ENCODE measurements at regions not wholly inside any gene's neighbourhood (a gene's known extent, or its start where the extent isn't known, plus 50 kb on each side); places are given as distances from the start of the nearest gene placed in this dataset.
A peak's percentile ranks its signal among the peaks of the same experiment; 100 is the strongest.

DNA sequence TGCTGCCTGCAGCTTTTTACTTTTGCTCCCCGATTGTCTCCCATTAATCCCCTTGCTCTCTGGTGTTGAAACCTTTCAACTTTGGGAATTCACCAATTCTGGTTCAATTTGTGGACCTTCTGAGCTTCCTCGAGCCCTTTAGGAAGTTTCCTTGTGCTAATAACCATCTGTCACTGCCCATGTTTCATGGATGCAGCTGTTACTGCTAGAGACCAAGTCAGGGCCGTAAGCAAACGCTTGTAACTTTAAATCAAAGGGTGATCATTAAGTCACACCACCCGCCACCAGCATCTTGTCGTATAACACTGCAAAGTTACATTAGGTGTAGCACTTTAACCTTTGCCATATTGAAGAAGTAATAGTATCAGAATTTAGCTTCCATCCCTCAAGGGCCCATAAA is 268.3 kb upstream of the SASH1 start:
- DNase-seq = no peak

- no peak for DNase-seq
Measured at GRCh38 chr6:148074738-148075137, 267.9 kb upstream of the SASH1 start.

DNA sequence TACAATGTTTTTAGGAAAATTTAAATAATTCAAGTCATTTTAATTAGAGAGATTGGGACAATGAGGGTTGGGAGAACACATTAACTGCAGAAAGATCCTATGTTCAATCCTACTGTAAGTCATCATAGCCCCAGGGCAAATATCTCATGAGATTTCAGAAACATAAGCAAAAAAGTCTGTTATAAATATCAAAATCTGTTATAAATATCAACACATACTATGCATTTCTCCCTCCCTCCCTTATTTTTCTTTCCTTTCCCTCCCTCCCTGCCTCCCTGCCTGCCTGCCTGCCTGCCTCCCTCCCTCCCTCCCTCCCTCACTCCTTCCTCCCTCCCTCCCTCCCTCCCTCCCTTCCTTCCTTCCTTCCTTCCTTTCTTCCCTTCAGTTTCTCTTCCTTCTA is 267.3 kb upstream of the SASH1 start:
- DNase-seq = no peak

DNA sequence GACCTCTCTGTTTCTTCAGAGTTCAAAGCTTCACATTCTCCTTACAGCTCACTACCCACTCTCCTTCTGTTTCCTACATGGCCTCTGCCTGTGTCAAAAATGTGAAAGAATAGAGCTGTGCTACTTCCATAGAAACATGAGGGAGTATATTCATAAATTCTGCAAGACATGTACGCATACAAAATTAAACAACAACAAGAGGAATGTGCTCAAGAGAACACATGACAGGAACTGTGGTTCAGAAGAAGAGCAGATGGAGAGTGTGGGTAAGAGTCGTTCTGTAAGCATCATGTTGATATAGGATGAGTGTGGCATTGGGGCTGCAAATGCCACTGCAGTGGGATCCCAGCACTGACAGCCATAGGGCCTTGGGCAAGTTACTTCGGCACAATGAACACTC is 266.6 kb upstream of the SASH1 start:
- DNase-seq = no peak

- DNase-seq = no peak
Measured at GRCh38 chr6:148080315-148080714, 262.3 kb upstream of the SASH1 start.

DNA sequence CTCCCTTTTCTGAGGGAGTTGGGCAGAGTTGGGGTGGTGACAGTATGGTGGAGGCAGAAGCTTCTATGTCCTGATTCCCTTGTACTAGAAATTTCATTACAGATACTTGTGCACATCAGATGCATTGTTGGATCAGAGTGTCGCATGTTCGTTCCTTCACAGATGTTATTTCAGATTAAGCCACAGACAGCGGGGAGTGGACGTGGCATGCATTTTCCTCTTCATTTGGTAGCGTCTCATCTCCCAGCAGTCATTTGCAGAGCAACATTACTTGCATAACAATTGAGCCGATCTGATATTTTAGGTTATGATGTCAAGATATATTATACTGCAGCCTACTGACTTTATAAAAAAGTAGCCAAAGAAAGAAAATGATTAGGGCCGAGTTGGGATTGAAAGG is 261.6 kb upstream of the SASH1 start:
- DNase-seq = no peak

- no peak for DNase-seq
Measured at GRCh38 chr6:148082044-148082443, 260.6 kb upstream of the SASH1 start.

- no peak for DNase-seq
Measured at GRCh38 chr6:148082696-148083095, 259.9 kb upstream of the SASH1 start.

GRCh38 chr6:148085631-148086331 is 256.9 kb upstream of the SASH1 start:
- no peak for DNase-seq

DNA sequence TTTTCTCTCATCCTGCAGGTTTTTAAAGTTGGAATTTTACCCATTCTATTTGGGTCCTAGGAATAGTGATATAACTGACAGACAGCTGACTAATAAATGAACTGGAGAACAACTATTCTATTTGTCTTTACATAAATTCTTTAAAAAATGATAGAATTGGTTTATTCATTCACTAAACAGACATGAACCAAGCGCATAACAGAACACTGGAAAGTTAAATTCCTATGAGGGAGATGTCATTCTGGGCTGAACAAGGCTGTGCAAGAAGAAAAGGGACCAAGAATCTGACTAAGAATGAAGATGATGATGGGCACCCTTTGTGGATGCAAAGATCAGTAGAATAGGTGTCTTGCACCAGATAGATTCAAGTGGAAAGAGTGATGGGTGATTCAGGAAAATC is 256.3 kb upstream of the SASH1 start:
- no peak for DNase-seq

GRCh38 chr6:148086843-148087242 is 255.8 kb upstream of the SASH1 start:
- DNase-seq = no peak

- no peak for DNase-seq
Measured at GRCh38 chr6:148087659-148088058, 255.0 kb upstream of the SASH1 start.

- DNase-seq = no peak
Measured at GRCh38 chr6:148090326-148090725, 252.3 kb upstream of the SASH1 start.

- no peak for DNase-seq
Measured at GRCh38 chr6:148091394-148091793, 251.2 kb upstream of the SASH1 start.

DNA sequence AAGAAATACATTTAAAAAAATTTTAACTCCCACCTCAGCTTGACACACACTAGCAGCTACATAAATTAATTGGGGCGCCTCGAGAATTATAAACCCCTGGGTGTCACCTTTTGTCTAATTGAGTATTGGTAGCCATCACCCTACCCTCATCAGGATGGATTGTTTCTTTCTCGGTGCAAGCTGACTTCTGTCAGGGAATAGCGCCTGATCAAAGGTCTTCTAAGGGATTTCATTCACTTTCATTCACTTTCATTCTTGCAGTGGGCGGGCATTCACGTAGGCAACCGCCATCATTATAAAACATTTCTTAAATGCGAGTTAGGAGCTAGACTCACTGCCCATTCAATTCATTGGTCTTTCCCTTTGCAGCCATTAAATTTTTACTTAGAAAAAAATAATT is 239.2 kb upstream of the SASH1 start:
- DNase-seq = no peak

DNA sequence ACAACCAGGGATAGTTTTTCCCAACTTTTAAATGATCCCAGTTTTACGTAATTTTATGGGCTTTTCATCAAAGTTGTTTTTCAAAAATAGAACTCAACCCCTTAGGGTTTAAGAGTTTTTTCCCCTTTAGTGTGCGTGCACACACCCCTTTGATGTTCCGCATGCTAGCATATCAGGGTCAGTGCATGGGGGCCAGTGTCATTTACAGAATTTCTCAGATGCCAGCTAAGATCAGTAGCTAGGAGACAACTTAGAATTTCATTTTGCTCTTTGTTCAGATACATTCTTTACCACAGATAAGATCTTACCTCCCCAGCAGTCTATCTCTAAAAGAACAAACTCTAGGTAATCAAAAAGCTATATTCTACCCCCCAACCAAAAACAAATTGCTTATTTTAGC is 238.5 kb upstream of the SASH1 start:
- DNase-seq = no peak

GRCh38 chr6:148105695-148106094 is 236.9 kb upstream of the SASH1 start:
- no peak for DNase-seq

DNA sequence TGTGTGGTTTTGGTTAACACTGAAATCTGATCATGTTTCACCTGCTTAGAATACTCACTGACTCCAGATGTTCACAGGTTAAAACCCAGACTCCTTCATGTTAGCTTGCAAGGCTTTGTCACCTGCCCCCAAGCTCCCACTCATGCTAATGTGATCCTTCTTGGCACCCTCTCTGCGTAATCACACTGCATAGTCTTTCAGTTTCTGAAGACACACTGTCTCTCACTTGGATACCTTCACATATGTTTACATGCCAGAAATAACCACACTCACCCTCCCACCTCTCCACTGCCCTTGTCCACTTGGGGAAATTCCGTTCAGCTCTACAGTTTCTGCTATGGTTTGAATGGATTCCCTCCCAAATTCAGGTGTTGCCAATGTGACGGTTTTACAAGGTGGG is 234.7 kb upstream of the SASH1 start:
- no peak for DNase-seq

DNA sequence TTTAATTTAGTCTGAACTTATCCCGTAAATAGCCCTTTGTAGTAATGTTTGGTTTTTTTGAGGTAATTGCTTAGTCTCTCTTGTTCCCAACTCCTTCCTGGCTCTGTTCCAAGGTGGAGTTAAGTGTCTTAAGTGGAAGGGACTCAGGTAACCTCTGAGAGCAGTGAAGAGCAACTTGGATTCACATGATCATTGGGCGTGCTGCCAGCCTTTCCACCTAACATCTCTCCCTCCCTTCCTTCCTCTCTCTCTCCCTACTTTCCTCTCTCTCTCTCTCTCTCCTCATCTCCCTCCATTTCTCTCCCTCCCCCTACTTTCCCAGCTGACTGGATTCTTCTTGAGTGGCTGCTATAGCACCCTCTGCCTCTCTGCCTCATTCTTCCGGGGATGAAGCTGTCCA is 232.9 kb upstream of the SASH1 start:
- no peak for DNase-seq

GRCh38 chr6:148110925-148111324 is 231.7 kb upstream of the SASH1 start:
- DNase-seq = no peak

GRCh38 chr6:148112851-148113319 is 229.8 kb upstream of the SASH1 start:
- peak; percentile 0 for DNase-seq

DNA sequence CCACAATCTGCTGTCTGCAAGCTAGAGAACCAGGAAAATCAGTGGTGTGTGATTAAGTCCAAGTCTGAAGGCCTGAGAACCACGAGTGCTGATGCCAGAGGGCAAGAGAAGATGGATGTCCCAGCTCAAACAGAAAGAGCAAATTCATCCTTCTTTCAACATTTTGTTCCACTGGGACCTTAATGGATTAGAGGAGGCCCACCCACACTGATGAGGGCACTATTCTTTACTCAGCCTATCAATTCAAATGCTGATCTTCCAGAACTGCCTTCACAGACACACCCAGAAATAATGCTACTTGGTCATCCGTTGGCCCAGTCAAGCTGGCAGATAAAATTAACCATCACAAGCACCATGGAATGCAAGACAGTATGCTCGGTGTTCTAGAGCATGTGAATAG is 226.6 kb upstream of the SASH1 start:
- DNase-seq = no peak

- DNase-seq = no peak
Measured at GRCh38 chr6:148118244-148118643, 224.4 kb upstream of the SASH1 start.

DNA sequence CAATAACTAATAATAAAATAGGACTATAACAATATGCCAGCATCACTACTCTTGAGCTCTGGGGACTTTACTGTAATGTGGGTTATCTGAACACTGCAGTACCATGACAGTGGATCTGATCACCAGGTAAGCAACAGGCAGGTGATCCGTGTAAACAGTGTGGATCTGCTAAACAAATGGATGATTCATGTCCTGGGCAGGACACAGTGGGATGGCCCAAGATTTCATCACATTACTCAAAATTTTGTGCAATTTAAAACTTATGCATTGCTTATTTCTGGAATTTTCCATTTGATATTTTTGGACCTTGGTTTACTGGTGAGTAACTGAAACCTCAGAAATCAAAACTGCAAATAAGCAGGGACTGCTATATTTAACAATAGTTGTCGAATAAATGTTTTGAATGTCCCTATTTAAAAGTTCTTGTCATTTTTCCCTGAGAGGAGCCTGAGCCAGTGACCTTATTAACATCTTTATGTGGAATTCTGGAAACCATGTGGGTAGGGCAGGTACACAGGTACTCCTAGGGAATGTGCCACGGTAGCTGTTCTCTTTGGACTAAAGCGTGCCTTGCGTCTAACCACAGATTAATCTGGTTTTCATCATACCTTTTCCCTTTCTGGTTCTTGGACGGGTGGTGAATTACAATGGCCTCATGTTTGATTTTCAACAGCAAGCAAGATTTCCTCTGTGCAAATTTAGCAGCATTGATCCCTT is 214.5 kb upstream of the SASH1 start:
- no peak for DNase-seq

DNA sequence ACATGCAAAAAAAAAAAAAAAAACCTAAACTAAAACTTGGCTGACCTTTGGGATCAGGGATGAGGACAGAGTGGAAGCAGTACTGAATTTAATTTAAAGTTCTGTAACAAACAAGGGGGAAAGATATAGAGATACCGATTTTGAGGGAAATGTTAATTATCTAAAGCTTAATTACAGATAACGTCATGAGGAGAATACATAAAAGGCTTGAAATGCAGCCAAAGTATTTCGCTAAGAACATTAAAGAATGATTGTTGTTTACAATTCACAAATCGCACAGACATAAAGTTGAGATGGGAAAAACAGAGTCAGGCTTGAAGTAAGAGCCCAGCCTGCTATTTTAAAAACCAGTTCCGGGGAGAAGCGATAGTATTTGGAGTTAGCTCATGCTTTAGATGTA is 208.0 kb upstream of the SASH1 start:
- DNase-seq = no peak

Measured in SIG-M5 (cell line).